Endothelial cell of umbilical vein (primary cell): ENCODE measurements at regions not wholly inside any gene's neighbourhood (a gene's known extent, or its start where the extent isn't known, plus 50 kb on each side); places are given as distances from the start of the nearest gene placed in this dataset.

ENCODE experiments used
- EZH2 ChIP-seq: IDR thresholded peaks from 2 replicates; pipeline ENCODE4 v1.6.1; 2012; ENCODE audit warnings: borderline replicate concordance, low read depth, mild to moderate bottlenecking, moderate library complexity, low read length, inconsistent platforms; ENCODE audit not compliant: severe bottlenecking
- FOS ChIP-seq: IDR thresholded peaks from 2 replicates; pipeline ENCODE4 v1.6.1; 2011; ENCODE audit warnings: mild to moderate bottlenecking, low read length, moderate library complexity, borderline replicate concordance; ENCODE audit not compliant: insufficient read depth
- JUN ChIP-seq: IDR thresholded peaks from 2 replicates; pipeline ENCODE4 v1.6.1; 2011; ENCODE audit warnings: borderline replicate concordance, low read depth; ENCODE audit not compliant: insufficient read length, insufficient read depth
- MYC ChIP-seq: IDR thresholded peaks from one replicate; pipeline ENCODE4 v1.6.1; 2011; ENCODE audit warnings: mild to moderate bottlenecking, low read depth, low read length
- POLR2A ChIP-seq: IDR thresholded peaks from 2 replicates; pipeline ENCODE4 v1.6.1; 2012; ENCODE audit warnings: low read depth, mild to moderate bottlenecking, control low read depth, low read length
- POLR2AphosphoS5 ChIP-seq: IDR thresholded peaks from 2 replicates; pipeline ENCODE4 v1.6.1; 2012; ENCODE audit warnings: low read depth, mild to moderate bottlenecking, control low read depth, low read length, moderate library complexity; ENCODE audit not compliant: insufficient read depth
- TF ChIP-seq, protein P1 (sequence below), 2 donors: IDR thresholded peaks; 1 replicate in 1 of 2; 2 replicates in 1 of 2; pipeline ENCODE4 v1.5.1; 2011; ENCODE audit warnings: low read length in 2 of 2, mild to moderate bottlenecking in 2 of 2, moderate library complexity in 2 of 2, control low read depth in 1 of 2, inconsistent platforms in 1 of 2, low read depth in 1 of 2; ENCODE audit not compliant: insufficient read depth in 1 of 2; ENCODE audit errors: extremely low read depth in 1 of 2
- TF ChIP-seq, protein P2 (sequence below): IDR thresholded peaks from 2 replicates; pipeline ENCODE4 v1.6.1; 2011; ENCODE audit not compliant: insufficient read depth, insufficient read length

DNA sequence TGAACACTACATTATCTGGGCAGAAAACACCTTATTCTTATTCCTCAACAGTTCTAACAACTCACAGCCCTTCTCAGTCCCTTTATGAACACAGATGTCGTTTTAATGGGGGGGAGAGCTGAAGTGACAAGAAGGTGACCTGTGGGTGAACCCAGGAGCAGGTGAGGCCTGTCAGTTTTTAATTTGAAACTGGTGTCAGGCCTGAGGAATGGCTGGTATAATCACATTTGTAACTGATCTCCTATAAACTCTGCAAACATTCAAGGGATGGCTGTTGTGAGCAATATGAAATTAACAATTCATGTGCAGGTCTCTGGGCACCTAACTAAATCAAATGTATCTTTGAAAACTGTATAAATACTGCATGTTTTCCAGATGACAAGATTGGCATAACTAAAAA, 362.1 kb upstream of the NR5A2 start:
- TF ChIP-seq, protein P1, sequence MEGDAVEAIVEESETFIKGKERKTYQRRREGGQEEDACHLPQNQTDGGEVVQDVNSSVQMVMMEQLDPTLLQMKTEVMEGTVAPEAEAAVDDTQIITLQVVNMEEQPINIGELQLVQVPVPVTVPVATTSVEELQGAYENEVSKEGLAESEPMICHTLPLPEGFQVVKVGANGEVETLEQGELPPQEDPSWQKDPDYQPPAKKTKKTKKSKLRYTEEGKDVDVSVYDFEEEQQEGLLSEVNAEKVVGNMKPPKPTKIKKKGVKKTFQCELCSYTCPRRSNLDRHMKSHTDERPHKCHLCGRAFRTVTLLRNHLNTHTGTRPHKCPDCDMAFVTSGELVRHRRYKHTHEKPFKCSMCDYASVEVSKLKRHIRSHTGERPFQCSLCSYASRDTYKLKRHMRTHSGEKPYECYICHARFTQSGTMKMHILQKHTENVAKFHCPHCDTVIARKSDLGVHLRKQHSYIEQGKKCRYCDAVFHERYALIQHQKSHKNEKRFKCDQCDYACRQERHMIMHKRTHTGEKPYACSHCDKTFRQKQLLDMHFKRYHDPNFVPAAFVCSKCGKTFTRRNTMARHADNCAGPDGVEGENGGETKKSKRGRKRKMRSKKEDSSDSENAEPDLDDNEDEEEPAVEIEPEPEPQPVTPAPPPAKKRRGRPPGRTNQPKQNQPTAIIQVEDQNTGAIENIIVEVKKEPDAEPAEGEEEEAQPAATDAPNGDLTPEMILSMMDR (IDR thresholded peaks at IDR 0.05; ENCODE audit: extremely low read depth in 1 of 2, insufficient read depth in 1 of 2, low read depth in 1 of 2, low read length in 2 of 2) = no peak
- no peak for TF ChIP-seq EZH2
- TF ChIP-seq MYC = no peak
- TF ChIP-seq POLR2AphosphoS5 = no peak
- no peak for TF ChIP-seq POLR2A
- TF ChIP-seq FOS = no peak
- TF ChIP-seq, protein P2, sequence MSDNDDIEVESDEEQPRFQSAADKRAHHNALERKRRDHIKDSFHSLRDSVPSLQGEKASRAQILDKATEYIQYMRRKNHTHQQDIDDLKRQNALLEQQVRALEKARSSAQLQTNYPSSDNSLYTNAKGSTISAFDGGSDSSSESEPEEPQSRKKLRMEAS = no peak
- TF ChIP-seq JUN = no peak
